NCI-H2029 (cell line): ENCODE measurements at regions not wholly inside any gene's neighbourhood (a gene's known extent, or its start where the extent isn't known, plus 50 kb on each side); places are given as distances from the start of the nearest gene placed in this dataset.
A peak's percentile ranks its signal among the peaks of the same experiment; 100 is the strongest.
"Not testable (repeated sequence)": the region's sequence is repeated elsewhere in the genome, so short reads cannot be mapped to it uniquely, and the experiment has no call there.

Source experiments
- DNase-seq: peaks from one replicate; lab custom pipeline; 2025; lab: John Stamatoyannopoulos, UW

- not testable (repeated sequence) for DNase-seq
Measured at GRCh38 chr2:105529258-105529657, 130.4 kb upstream of the FHL2 start.

GRCh38 chr2:105526000-105526925, 127.4 kb upstream of the FHL2 start:
- no peak for DNase-seq

- DNase-seq = no peak
Measured at GRCh38 chr2:105525201-105525600, 126.3 kb upstream of the FHL2 start.

GRCh38 chr2:105522645-105523044, 123.8 kb upstream of the FHL2 start:
- DNase-seq = no peak

- DNase-seq = no peak
Measured at GRCh38 chr2:105521616-105522015, 122.8 kb upstream of the FHL2 start.

- DNase-seq = peak; percentile 11
Measured at GRCh38 chr2:105521176-105521575, 122.3 kb upstream of the FHL2 start.

GRCh38 chr2:105519516-105519915, 120.7 kb upstream of the FHL2 start:
- DNase-seq = no peak

GRCh38 chr2:105518897-105519296, 120.0 kb upstream of the FHL2 start:
- DNase-seq = no peak

GRCh38 chr2:105517814-105518705, 119.2 kb upstream of the FHL2 start:
- DNase-seq = peak; percentile 8

GRCh38 chr2:105515581-105516415, 116.9 kb upstream of the FHL2 start:
- DNase-seq = peak; percentile 49

- DNase-seq = no peak
Measured at GRCh38 chr2:105514576-105514975, 115.7 kb upstream of the FHL2 start.

GRCh38 chr2:105510761-105511528, 112.1 kb upstream of the FHL2 start:
- DNase-seq = no peak

- no peak for DNase-seq
Measured at GRCh38 chr2:105509269-105510086, 110.6 kb upstream of the FHL2 start.

GRCh38 chr2:105506860-105507259, 108.0 kb upstream of the FHL2 start:
- not testable (repeated sequence) for DNase-seq

GRCh38 chr2:105504459-105504858, 105.6 kb upstream of the FHL2 start:
- DNase-seq = no peak

- DNase-seq = no peak
Measured at GRCh38 chr2:105502625-105503334, 103.9 kb upstream of the FHL2 start.

GRCh38 chr2:105498281-105498846, 99.5 kb upstream of the FHL2 start:
- no peak for DNase-seq

GRCh38 chr2:105497094-105497493, 98.2 kb upstream of the FHL2 start:
- no peak for DNase-seq

- no peak for DNase-seq
Measured at GRCh38 chr2:105496271-105496670, 97.4 kb upstream of the FHL2 start.
